Stomach (tissue), 4 donors: ENCODE measurements at regions not wholly inside any gene's neighbourhood (a gene's known extent, or its start where the extent isn't known, plus 50 kb on each side); places are given as distances from the start of the nearest gene placed in this dataset.

Source experiments
- EP300 ChIP-seq: sonication (generic); formaldehyde crosslinking; IDR thresholded peaks from one replicate; pipeline ENCODE4 v1.6.1; 2017; ENCODE audit warnings: antibody characterized with exemption
- POLR2A ChIP-seq, 4 donors: fragments of 450-650 bp; IDR thresholded peaks; one replicate each; pipeline ENCODE4 v1.6.1; 2016; ENCODE audit warnings: antibody characterized with exemption in 4 of 4, control low read depth in 2 of 4, mild to moderate bottlenecking in 1 of 4, moderate library complexity in 1 of 4
- POLR2AphosphoS5 ChIP-seq, 3 donors: sonication (generic); formaldehyde crosslinking; IDR thresholded peaks; one replicate each; pipeline ENCODE4 v1.6.1; 2016; ENCODE audit warnings: antibody characterized with exemption in 3 of 3
- TF ChIP-seq, protein P1 (sequence below), 7 experiments: fragments of 450-650 bp in 4 of 7; fragments of 200-600 bp in 3 of 7; sonication (generic) in 3 of 7; IDR thresholded peaks; one replicate each; pipeline ENCODE4 v1.5.1; 2016 to 2019; ENCODE audit warnings: antibody characterized with exemption in 7 of 7, control low read depth in 2 of 7, mild to moderate bottlenecking in 1 of 7

GRCh38 chr3:155995525-155996370, 124.6 kb upstream of the KCNAB1 start:
- TF ChIP-seq, protein P1, sequence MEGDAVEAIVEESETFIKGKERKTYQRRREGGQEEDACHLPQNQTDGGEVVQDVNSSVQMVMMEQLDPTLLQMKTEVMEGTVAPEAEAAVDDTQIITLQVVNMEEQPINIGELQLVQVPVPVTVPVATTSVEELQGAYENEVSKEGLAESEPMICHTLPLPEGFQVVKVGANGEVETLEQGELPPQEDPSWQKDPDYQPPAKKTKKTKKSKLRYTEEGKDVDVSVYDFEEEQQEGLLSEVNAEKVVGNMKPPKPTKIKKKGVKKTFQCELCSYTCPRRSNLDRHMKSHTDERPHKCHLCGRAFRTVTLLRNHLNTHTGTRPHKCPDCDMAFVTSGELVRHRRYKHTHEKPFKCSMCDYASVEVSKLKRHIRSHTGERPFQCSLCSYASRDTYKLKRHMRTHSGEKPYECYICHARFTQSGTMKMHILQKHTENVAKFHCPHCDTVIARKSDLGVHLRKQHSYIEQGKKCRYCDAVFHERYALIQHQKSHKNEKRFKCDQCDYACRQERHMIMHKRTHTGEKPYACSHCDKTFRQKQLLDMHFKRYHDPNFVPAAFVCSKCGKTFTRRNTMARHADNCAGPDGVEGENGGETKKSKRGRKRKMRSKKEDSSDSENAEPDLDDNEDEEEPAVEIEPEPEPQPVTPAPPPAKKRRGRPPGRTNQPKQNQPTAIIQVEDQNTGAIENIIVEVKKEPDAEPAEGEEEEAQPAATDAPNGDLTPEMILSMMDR (IDR thresholded peaks at IDR 0.05) = peak in 2 of 7 experiments; percentile 17 to 29
- TF ChIP-seq POLR2A (IDR thresholded peaks at IDR 0.05) (no peak), POLR2AphosphoS5 (IDR thresholded peaks at IDR 0.05) (no peak), EP300 (no peak)
